ENCODE measurements at regions not wholly inside any gene's neighbourhood (a gene's known extent, or its start where the extent isn't known, plus 50 kb on each side); places are given as distances from the start of the nearest gene placed in this dataset.

- TF ChIP-seq CTCF (IDR thresholded peaks at IDR 0.05) = no peak
- ATAC-seq (no peak), DNase-seq (no peak)
- no peak overlapping the region for H3K27ac ChIP-seq
- H3K9me3 ChIP-seq = no peaks in the 10 kb centered on the region
- H3K36me3 ChIP-seq = no peaks in the 10 kb centered on the region
- intact Hi-C loops (cut with DNase I) = no loop called here
- no peak overlapping the region for H3K4me3 ChIP-seq
- H3K27me3 ChIP-seq = no peaks in the 10 kb centered on the region
- no peaks in the 10 kb centered on the region for H3K4me1 ChIP-seq
Observed at GRCh38 chr3:107112356-107112755, 264.9 kb upstream of the CCDC54 start.

GRCh38 chr3:107116251-107116650 lies 261.0 kb upstream of the CCDC54 start:
- Histone ChIP-seq H3K4me1 (no peaks in the 10 kb centered on the region), H3K9me3 (no peaks in the 10 kb centered on the region), H3K27ac (no peak overlapping the region), H3K4me3 (no peak overlapping the region), H3K27me3 (no peaks in the 10 kb centered on the region), H3K36me3 (no peaks in the 10 kb centered on the region)
- no peak for TF ChIP-seq CTCF (IDR thresholded peaks at IDR 0.05)
- ATAC-seq (no peak), DNase-seq (no peak)
- intact Hi-C loops (cut with DNase I) = no loop called here

GRCh38 chr3:107117156-107117555 lies 260.1 kb upstream of the CCDC54 start:
- no peaks in the 10 kb centered on the region for H3K9me3 ChIP-seq
- H3K4me3 ChIP-seq = no peak overlapping the region
- no peak for TF ChIP-seq CTCF (IDR thresholded peaks at IDR 0.05)
- H3K4me1 ChIP-seq = no peaks in the 10 kb centered on the region
- no peak for DNase-seq
- no peak overlapping the region for H3K27ac ChIP-seq
- H3K27me3 ChIP-seq = no peaks in the 10 kb centered on the region
- H3K36me3 ChIP-seq = no peaks in the 10 kb centered on the region
- ATAC-seq = no peak
- intact Hi-C loops (cut with DNase I) = no loop called here

- DNase-seq (no peak), ATAC-seq (no peak)
- Histone ChIP-seq H3K27ac (no peak overlapping the region), H3K4me1 (no peaks in the 10 kb centered on the region), H3K9me3 (no peaks in the 10 kb centered on the region), H3K27me3 (no peaks in the 10 kb centered on the region), H3K36me3 (no peaks in the 10 kb centered on the region), H3K4me3 (no peak overlapping the region)
- intact Hi-C loops (cut with DNase I) = no loop called here
- TF ChIP-seq CTCF (IDR thresholded peaks at IDR 0.05) = peak; percentile 40
Observed at GRCh38 chr3:107117922-107118536, 259.2 kb upstream of the CCDC54 start.

- Histone ChIP-seq H3K36me3 (no peaks in the 10 kb centered on the region), H3K9me3 (no peaks in the 10 kb centered on the region), H3K27me3 (no peaks in the 10 kb centered on the region), H3K4me1 (no peaks in the 10 kb centered on the region), H3K4me3 (no peak overlapping the region), H3K27ac (no peak overlapping the region)
- no peak for TF ChIP-seq CTCF (IDR thresholded peaks at IDR 0.05)
- ATAC-seq = no peak
- DNase-seq = no peak
- intact Hi-C loops (cut with DNase I) = no loop called here
Observed at GRCh38 chr3:107124885-107125284, 252.4 kb upstream of the CCDC54 start.

GRCh38 chr3:107128946-107129345 lies 248.3 kb upstream of the CCDC54 start:
- TF ChIP-seq CTCF (IDR thresholded peaks at IDR 0.05) = no peak
- H3K4me3 ChIP-seq = no peak overlapping the region
- H3K9me3 ChIP-seq = no peaks in the 10 kb centered on the region
- H3K27ac ChIP-seq = no peak overlapping the region
- no peaks in the 10 kb centered on the region for H3K27me3 ChIP-seq
- no peak for DNase-seq
- H3K36me3 ChIP-seq = no peaks in the 10 kb centered on the region
- no peak for ATAC-seq
- intact Hi-C loops (cut with DNase I) = no loop called here
- no peaks in the 10 kb centered on the region for H3K4me1 ChIP-seq
